Activated CD8-positive, alpha-beta memory T cell treated with anti-CD3 and anti-CD28 coated beads, Interleukin-2, amount 50 U/mL, for 24 hours (primary cell): ENCODE measurements at regions not wholly inside any gene's neighbourhood (a gene's known extent, or its start where the extent isn't known, plus 50 kb on each side); places are given as distances from the start of the nearest gene placed in this dataset.

Source experiments
- DNase-seq: peaks from one replicate; pipeline ENCODE4 v3.0.0-alpha.2; 2020; ENCODE audit errors: extremely low read depth

- no peak for DNase-seq
These were observed 393.8 kb downstream of the ZNF385D start for GRCh38 chr3:21357241-21357640.

GRCh38 chr3:21356402-21356801 lies 394.6 kb downstream of the ZNF385D start:
- DNase-seq, result no peak

- no peak for DNase-seq
These were observed 405.5 kb downstream of the ZNF385D start for GRCh38 chr3:21345382-21345976.

- no peak for DNase-seq
These were observed 419.2 kb downstream of the ZNF385D start for GRCh38 chr3:21331857-21332256.

GRCh38 chr3:21331321-21331720 lies 419.7 kb downstream of the ZNF385D start:
- no peak for DNase-seq

GRCh38 chr3:21330293-21330692 lies 420.7 kb downstream of the ZNF385D start:
- no peak for DNase-seq

- DNase-seq, result no peak
These were observed 422.2 kb downstream of the ZNF385D start for GRCh38 chr3:21328711-21329390.

- DNase-seq, result no peak
These were observed 424.1 kb downstream of the ZNF385D start for GRCh38 chr3:21326704-21327475.

- no peak for DNase-seq
These were observed 436.3 kb downstream of the ZNF385D start for GRCh38 chr3:21314688-21315087.

- no peak for DNase-seq
These were observed 440.1 kb downstream of the ZNF385D start for GRCh38 chr3:21310891-21311290.

- DNase-seq, result no peak
These were observed 440.8 kb downstream of the ZNF385D start for GRCh38 chr3:21310161-21310560.

GRCh38 chr3:21297304-21297703 lies 453.7 kb downstream of the ZNF385D start:
- DNase-seq, result no peak

GRCh38 chr3:21294768-21295167 lies 456.2 kb downstream of the ZNF385D start:
- DNase-seq, result no peak

- no peak for DNase-seq
These were observed 458.0 kb downstream of the ZNF385D start for GRCh38 chr3:21292971-21293370.

GRCh38 chr3:21290557-21290956 lies 460.5 kb downstream of the ZNF385D start:
- DNase-seq, result no peak

GRCh38 chr3:21274079-21274571 lies 476.9 kb downstream of the ZNF385D start:
- no peak for DNase-seq

- DNase-seq, result no peak
These were observed 477.6 kb downstream of the ZNF385D start for GRCh38 chr3:21273259-21274025.

- DNase-seq, result no peak
These were observed 479.4 kb downstream of the ZNF385D start for GRCh38 chr3:21271606-21272016.

- no peak for DNase-seq
These were observed 481.1 kb downstream of the ZNF385D start for GRCh38 chr3:21269882-21270281.

- DNase-seq, result no peak
These were observed 490.5 kb downstream of the ZNF385D start for GRCh38 chr3:21260507-21260906.

- DNase-seq, result no peak
These were observed 491.1 kb downstream of the ZNF385D start for GRCh38 chr3:21259896-21260295.

- DNase-seq, result no peak
These were observed 494.1 kb downstream of the ZNF385D start for GRCh38 chr3:21256932-21257331.
